ENCODE measurements at regions not wholly inside any gene's neighbourhood (a gene's known extent, or its start where the extent isn't known, plus 50 kb on each side); places are given as distances from the start of the nearest gene placed in this dataset.

DNA sequence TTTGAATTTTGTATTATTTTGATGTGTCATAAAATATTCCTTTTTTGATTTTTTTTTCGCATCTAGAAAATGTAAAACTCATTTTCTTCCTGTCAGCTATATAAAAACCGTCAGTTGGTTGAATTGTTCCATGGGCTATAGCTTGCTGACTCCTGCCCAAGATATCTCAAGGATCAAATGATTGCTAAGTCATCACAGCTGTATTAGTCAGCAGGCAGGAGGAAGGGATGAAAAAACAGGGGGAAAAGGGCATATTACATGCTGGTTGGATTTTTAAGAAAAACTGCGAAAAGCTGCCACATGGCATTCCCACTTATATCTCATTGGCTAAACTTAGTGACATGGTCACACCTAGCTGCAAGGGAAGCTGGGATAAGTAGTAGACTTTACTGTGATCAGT lies 569.9 kb downstream of the BCKDHB start:
- H3K9ac ChIP-seq (ENCODE audit: low read length), result no peak overlapping the region
- RAD21 ChIA-PET (ENCODE audit: low non-redundant PET in 1 of 2, low total read pairs in 2 of 2, uncharacterized antibody in 2 of 2, unreplicated experiment in 2 of 2), result no interaction called here
- H3K4me3 ChIP-seq (replicated peaks in 1 of 2; ENCODE audit: low read depth in 1 of 2, low read length in 2 of 2), result no peak overlapping the region
- H3K9me3 ChIP-seq (ENCODE audit: control insufficient read depth in 1 of 2, insufficient read depth in 1 of 2, low read depth in 1 of 2, low read length in 2 of 2), result 0 out of 4 replicates have a peak, but pooled peaks cover 0 to 3% of the 10 kb centered on the region in 2 experiments
- DNase-seq (ENCODE audit: low read depth, low spot score) (no peak), ATAC-seq (no peak)
- no peaks in the 10 kb centered on the region for H3K36me3 ChIP-seq (ENCODE audit: control insufficient read depth in 1 of 2, insufficient read depth in 2 of 2, low read length in 2 of 2)
- no TSS peak for BruUV-seq (replicated peaks)
- TF ChIP-seq ELF1 (IDR thresholded peaks at IDR 0.05; ENCODE audit: borderline replicate concordance, low read depth) (no peak), ATF3 (IDR thresholded peaks at IDR 0.05) (no peak), EZH2phosphoT487 (IDR thresholded peaks at IDR 0.05; ENCODE audit: borderline replicate concordance) (no peak), POLR2A (IDR thresholded peaks at IDR 0.05; ENCODE audit: borderline replicate concordance, extremely low read depth, insufficient read depth, insufficient read length) (no peak), ZNF274 (IDR thresholded peaks at IDR 0.05; ENCODE audit: low read depth, low read length) (no peak), CEBPB (IDR thresholded peaks at IDR 0.05; ENCODE audit: low read depth) (no peak), SRF (IDR thresholded peaks at IDR 0.05; ENCODE audit: low read depth) (no peak), JUND (IDR thresholded peaks at IDR 0.05) (no peak), CBX3 (IDR thresholded peaks at IDR 0.05; ENCODE audit: low read depth) (no peak), POLR2AphosphoS5 (IDR thresholded peaks at IDR 0.05; ENCODE audit: low read depth, low read length) (no peak)
- TF ChIP-seq, protein P1, sequence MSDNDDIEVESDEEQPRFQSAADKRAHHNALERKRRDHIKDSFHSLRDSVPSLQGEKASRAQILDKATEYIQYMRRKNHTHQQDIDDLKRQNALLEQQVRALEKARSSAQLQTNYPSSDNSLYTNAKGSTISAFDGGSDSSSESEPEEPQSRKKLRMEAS (IDR thresholded peaks at IDR 0.05), result no peak
- H3K9me2 ChIP-seq (ENCODE audit: insufficient read depth), result no peaks in the 10 kb centered on the region
- no peaks in the 10 kb centered on the region for H3K4me1 ChIP-seq (ENCODE audit: control insufficient read depth in 1 of 2, insufficient read depth in 2 of 2, low read length in 2 of 2)
- H3K27me3 ChIP-seq (ENCODE audit: insufficient read depth, low read length), result no peaks in the 10 kb centered on the region
- no peak overlapping the region for H3K4me2 ChIP-seq (ENCODE audit: low read length)
- POLR2A ChIA-PET, result no interaction called here
- CTCF ChIA-PET, result no interaction called here
- H3K79me2 ChIP-seq (ENCODE audit: insufficient read depth, low read length), result no peaks in the 10 kb centered on the region
- no peak overlapping the region for H2AFZ ChIP-seq (ENCODE audit: low read depth, low read length, poor library complexity, severe bottlenecking)
- no peak overlapping the region for H3K27ac ChIP-seq (ENCODE audit: low read depth, low read length)
- intact Hi-C loops (cut with micrococcal nuclease), result no loop called here
- H4K20me1 ChIP-seq (ENCODE audit: insufficient read depth), result no peaks in the 10 kb centered on the region

DNA sequence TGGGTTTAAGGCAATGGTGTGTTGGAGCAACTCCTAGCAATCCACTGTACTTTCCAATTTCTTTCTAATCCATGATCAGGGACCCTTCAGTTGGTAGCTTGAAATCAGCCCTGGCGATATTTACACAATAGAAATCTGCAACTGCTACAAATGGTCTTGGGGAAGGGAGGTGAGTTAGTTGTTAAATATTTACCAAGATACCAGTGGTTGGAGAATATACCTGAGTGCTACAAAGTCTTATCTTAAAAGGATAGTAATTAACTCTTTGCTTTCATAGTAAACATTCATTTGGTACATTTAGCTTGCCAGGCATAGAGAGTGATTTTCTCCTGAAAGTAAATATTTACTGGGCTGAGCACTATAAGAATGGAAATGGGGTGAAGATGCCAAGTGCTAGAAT lies 568.2 kb downstream of the BCKDHB start:
- RAD21 ChIA-PET (ENCODE audit: low non-redundant PET in 1 of 2, low total read pairs in 2 of 2, uncharacterized antibody in 2 of 2, unreplicated experiment in 2 of 2), result no interaction called here
- POLR2A ChIA-PET, result no interaction called here
- Histone ChIP-seq H3K4me1 (ENCODE audit: control insufficient read depth in 1 of 2, insufficient read depth in 2 of 2, low read length in 2 of 2) (no peaks in the 10 kb centered on the region), H3K79me2 (ENCODE audit: insufficient read depth, low read length) (no peaks in the 10 kb centered on the region), H3K27me3 (ENCODE audit: insufficient read depth, low read length) (no peaks in the 10 kb centered on the region), H3K4me3 (replicated peaks in 1 of 2; ENCODE audit: low read depth in 1 of 2, low read length in 2 of 2) (no peak overlapping the region), H4K20me1 (ENCODE audit: insufficient read depth) (no peaks in the 10 kb centered on the region), H2AFZ (ENCODE audit: low read depth, low read length, poor library complexity, severe bottlenecking) (no peak overlapping the region), H3K9me2 (ENCODE audit: insufficient read depth) (no peaks in the 10 kb centered on the region), H3K4me2 (ENCODE audit: low read length) (no peak overlapping the region), H3K9ac (ENCODE audit: low read length) (no peak overlapping the region), H3K36me3 (ENCODE audit: control insufficient read depth in 1 of 2, insufficient read depth in 2 of 2, low read length in 2 of 2) (no peaks in the 10 kb centered on the region), H3K27ac (ENCODE audit: low read depth, low read length) (no peak overlapping the region), H3K9me3 (ENCODE audit: control insufficient read depth in 1 of 2, insufficient read depth in 1 of 2, low read depth in 1 of 2, low read length in 2 of 2) (0 out of 4 replicates have a peak, but pooled peaks cover 0 to 3% of the 10 kb centered on the region in 2 experiments)
- BruUV-seq (replicated peaks), result no TSS peak
- CTCF ChIA-PET, result no interaction called here
- ATAC-seq, result no peak
- DNase-seq (ENCODE audit: low read depth, low spot score), result no peak
- intact Hi-C loops (cut with micrococcal nuclease), result no loop called here
- TF ChIP-seq, protein P2, sequence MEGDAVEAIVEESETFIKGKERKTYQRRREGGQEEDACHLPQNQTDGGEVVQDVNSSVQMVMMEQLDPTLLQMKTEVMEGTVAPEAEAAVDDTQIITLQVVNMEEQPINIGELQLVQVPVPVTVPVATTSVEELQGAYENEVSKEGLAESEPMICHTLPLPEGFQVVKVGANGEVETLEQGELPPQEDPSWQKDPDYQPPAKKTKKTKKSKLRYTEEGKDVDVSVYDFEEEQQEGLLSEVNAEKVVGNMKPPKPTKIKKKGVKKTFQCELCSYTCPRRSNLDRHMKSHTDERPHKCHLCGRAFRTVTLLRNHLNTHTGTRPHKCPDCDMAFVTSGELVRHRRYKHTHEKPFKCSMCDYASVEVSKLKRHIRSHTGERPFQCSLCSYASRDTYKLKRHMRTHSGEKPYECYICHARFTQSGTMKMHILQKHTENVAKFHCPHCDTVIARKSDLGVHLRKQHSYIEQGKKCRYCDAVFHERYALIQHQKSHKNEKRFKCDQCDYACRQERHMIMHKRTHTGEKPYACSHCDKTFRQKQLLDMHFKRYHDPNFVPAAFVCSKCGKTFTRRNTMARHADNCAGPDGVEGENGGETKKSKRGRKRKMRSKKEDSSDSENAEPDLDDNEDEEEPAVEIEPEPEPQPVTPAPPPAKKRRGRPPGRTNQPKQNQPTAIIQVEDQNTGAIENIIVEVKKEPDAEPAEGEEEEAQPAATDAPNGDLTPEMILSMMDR (IDR thresholded peaks at IDR 0.05 in 2 of 3, conservative IDR thresholded peaks at IDR 0.05 in 1 of 3; ENCODE audit: borderline replicate concordance in 1 of 3, insufficient read depth in 1 of 3, low read depth in 2 of 3, low read length in 2 of 3), result no peak
- no peak for TF ChIP-seq ELF1 (IDR thresholded peaks at IDR 0.05; ENCODE audit: borderline replicate concordance, low read depth)
- TF ChIP-seq ZNF274 (IDR thresholded peaks at IDR 0.05; ENCODE audit: low read depth, low read length), result no peak
- TF ChIP-seq ZBTB33 (IDR thresholded peaks at IDR 0.05; ENCODE audit: extremely low read depth, insufficient replicate concordance, low read length), result no peak
- TF ChIP-seq EZH2phosphoT487 (IDR thresholded peaks at IDR 0.05; ENCODE audit: borderline replicate concordance), result no peak
- TF ChIP-seq FOSL1 (IDR thresholded peaks at IDR 0.05; ENCODE audit: low read depth), result no peak
- TF ChIP-seq RAD21 (IDR thresholded peaks at IDR 0.05; ENCODE audit: low read depth), result no peak
- TF ChIP-seq ZFX (IDR thresholded peaks at IDR 0.05), result no peak
- no peak for TF ChIP-seq JUND (IDR thresholded peaks at IDR 0.05)
- TF ChIP-seq EZH2 (IDR thresholded peaks at IDR 0.05), result no peak
- no peak for TF ChIP-seq SIN3A (IDR thresholded peaks at IDR 0.05; ENCODE audit: low read depth)
